Transverse colon (tissue), 4 donors: ENCODE measurements at regions not wholly inside any gene's neighbourhood (a gene's known extent, or its start where the extent isn't known, plus 50 kb on each side); places are given as distances from the start of the nearest gene placed in this dataset.
A peak's percentile ranks its signal among the peaks of the same experiment; 100 is the strongest.

ENCODE experiments used
- DNase-seq: peaks from one replicate; pipeline ENCODE4 v3.0.0-alpha.2; 2019
- H3K27ac ChIP-seq, 4 donors: fragments of 200-600 bp; sonication (generic); 2 replicates each; pipeline ENCODE4 v1.5.1; 2016 to 2018; ENCODE audit warnings: inconsistent platforms in 4 of 4
- H3K27me3 ChIP-seq: fragments of 200-600 bp; sonication (generic); 2 replicates; pipeline ENCODE4 v1.5.1; 2017; ENCODE audit warnings: inconsistent platforms
- H3K36me3 ChIP-seq, 4 donors: fragments of 200-600 bp; sonication (generic); 2 replicates each; pipeline ENCODE4 v1.5.1; 2017 to 2019; ENCODE audit warnings: inconsistent platforms in 4 of 4
- H3K4me1 ChIP-seq, 4 donors: fragments of 200-600 bp; sonication (generic); 2 replicates each; pipeline ENCODE4 v1.5.1; 2017 to 2020; ENCODE audit warnings: inconsistent platforms in 4 of 4
- H3K4me3 ChIP-seq, 4 donors: fragments of 200-600 bp; sonication (generic); 1 replicate in 1 of 4; 2 replicates in 3 of 4; pipeline versions ENCODE4 v1.5.1 to v1.6.1; 2017 to 2019; ENCODE audit warnings: inconsistent platforms in 4 of 4
- H3K9me3 ChIP-seq, 2 donors: fragments of 200-600 bp; sonication (generic); 2 replicates each; pipeline ENCODE4 v1.5.1; 2017 to 2019; ENCODE audit warnings: inconsistent platforms in 2 of 2
- EP300 ChIP-seq: sonication (generic); formaldehyde crosslinking; IDR thresholded peaks from one replicate; pipeline ENCODE4 v1.6.1; 2017; ENCODE audit warnings: antibody characterized with exemption, low read depth
- POLR2A ChIP-seq: fragments of 450-650 bp; IDR thresholded peaks from one replicate; pipeline ENCODE4 v1.6.1; 2016; ENCODE audit warnings: antibody characterized with exemption, mild to moderate bottlenecking, moderate library complexity
- POLR2AphosphoS5 ChIP-seq, 3 donors: sonication (generic); formaldehyde crosslinking; IDR thresholded peaks; one replicate each; pipeline ENCODE4 v1.6.1; 2016; ENCODE audit warnings: antibody characterized with exemption in 3 of 3
- WGBS, 2 donors: methylation state at CpG; one replicate each; pipeline ENCODE4 v1.1.5; 2018; ENCODE audit warnings: low coverage in 1 of 2; 5-methylcytosine and 5-hydroxymethylcytosine counted together
- in situ Hi-C, 4 donors: fragments of 200-750 bp; cut with MboI; loops; one replicate each; pipeline versions ENCODE4 v1.15.0 to v1.15.1; 2017; ENCODE audit warnings: low sequenced_read_pairs in 3 of 4, low pct_ligation_motif_present in 1 of 4, low pct_unique_long_range_greater_than_20kb in 1 of 4
- intact Hi-C: fragments of 100-400 bp; cut with DNase I; formaldehyde crosslinking; loops from one replicate; pipeline ENCODE4 v1.15.1; 2023; ENCODE audit warnings: low total_unique reads
- TF ChIP-seq, protein P1 (sequence below), 5 experiments: fragments of 200-600 bp in 3 of 5; fragments of 450-650 bp in 2 of 5; sonication (generic) in 3 of 5; IDR thresholded peaks; 1 replicate in 2 of 5; 2 replicates in 3 of 5; pipeline ENCODE4 v1.5.1; 2016 to 2017; ENCODE audit warnings: antibody characterized with exemption in 5 of 5, inconsistent platforms in 3 of 5, mild to moderate bottlenecking in 2 of 5, moderate library complexity in 1 of 5

DNA sequence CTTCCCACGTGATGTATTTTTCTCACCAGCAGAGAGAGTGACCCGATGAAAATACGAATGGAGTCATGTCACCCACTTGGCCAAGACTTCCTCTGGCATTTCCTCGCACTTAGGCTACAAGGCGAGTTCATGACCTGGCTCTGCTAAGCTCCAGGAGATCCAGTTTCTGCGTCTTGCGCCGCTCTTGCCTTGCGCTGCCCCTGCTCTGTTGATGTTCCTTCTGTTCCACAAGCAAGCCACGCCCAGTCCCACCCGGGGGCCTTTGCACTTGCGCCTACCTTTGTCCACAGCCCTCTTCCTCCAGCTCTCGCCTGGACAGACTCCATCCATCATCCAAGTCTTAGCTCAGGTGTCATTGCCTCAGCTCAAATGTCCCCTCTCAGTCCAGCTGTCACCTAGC is 116.3 kb upstream of the SHH start:
- DNase-seq, result no peak
- whole genome bisulfite sequencing, 2 donors, result 70 to 75% methylated on average over 12 of the region's 13 CpGs

DNA sequence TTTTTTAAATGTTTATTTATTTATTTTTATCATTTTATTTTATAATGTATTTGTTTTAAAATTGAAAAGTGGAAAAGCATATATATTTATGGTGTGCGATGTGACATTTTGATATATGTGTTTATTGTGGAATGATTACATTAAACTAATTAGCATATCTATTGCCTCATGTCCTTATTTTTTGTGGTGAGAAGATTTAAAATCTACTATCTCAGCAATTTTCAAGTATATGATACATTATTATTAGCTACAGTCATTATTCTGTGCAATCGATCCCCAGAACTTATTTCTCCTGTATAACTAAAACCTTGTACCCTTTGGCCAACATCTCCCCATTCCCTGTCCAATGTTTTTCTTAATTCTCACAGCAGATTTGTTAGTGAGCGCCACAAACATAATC is 115.6 kb upstream of the SHH start:
- TF ChIP-seq, protein P1, sequence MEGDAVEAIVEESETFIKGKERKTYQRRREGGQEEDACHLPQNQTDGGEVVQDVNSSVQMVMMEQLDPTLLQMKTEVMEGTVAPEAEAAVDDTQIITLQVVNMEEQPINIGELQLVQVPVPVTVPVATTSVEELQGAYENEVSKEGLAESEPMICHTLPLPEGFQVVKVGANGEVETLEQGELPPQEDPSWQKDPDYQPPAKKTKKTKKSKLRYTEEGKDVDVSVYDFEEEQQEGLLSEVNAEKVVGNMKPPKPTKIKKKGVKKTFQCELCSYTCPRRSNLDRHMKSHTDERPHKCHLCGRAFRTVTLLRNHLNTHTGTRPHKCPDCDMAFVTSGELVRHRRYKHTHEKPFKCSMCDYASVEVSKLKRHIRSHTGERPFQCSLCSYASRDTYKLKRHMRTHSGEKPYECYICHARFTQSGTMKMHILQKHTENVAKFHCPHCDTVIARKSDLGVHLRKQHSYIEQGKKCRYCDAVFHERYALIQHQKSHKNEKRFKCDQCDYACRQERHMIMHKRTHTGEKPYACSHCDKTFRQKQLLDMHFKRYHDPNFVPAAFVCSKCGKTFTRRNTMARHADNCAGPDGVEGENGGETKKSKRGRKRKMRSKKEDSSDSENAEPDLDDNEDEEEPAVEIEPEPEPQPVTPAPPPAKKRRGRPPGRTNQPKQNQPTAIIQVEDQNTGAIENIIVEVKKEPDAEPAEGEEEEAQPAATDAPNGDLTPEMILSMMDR (IDR thresholded peaks at IDR 0.05), result no peak
- TF ChIP-seq EP300 (no peak), POLR2AphosphoS5 (IDR thresholded peaks at IDR 0.05) (no peak), POLR2A (no peak)
- no peaks in the 10 kb centered on the region for H3K4me1 ChIP-seq
- H3K36me3 ChIP-seq, result no peaks in the 10 kb centered on the region
- peaks cover 6% of the 10 kb centered on the region for H3K27me3 ChIP-seq
- H3K4me3 ChIP-seq, result no peak overlapping the region
- 87 to 89% methylated on average over 3 of the region's 3 CpGs for WGBS, 2 donors
- in situ Hi-C loops (no loop called here), intact Hi-C loops (no loop called here)
- no peak overlapping the region for H3K27ac ChIP-seq
- no peak for DNase-seq
- no peaks in the 10 kb centered on the region for H3K9me3 ChIP-seq

More for the DNA sequence above, 116.3 kb upstream of the SHH start:
- Histone ChIP-seq H3K4me3 (no peak overlapping the region), H3K27me3 (peaks cover 6% of the 10 kb centered on the region), H3K4me1 (no peaks in the 10 kb centered on the region), H3K27ac (no peak overlapping the region), H3K36me3 (no peaks in the 10 kb centered on the region), H3K9me3 (no peaks in the 10 kb centered on the region)
- TF ChIP-seq POLR2A, result no peak
- TF ChIP-seq POLR2AphosphoS5 (IDR thresholded peaks at IDR 0.05), result no peak
- TF ChIP-seq EP300, result no peak
- TF ChIP-seq, protein P1 (IDR thresholded peaks at IDR 0.05), result no peak
- intact Hi-C loops (no loop called here), in situ Hi-C loops (no loop called here)

DNA sequence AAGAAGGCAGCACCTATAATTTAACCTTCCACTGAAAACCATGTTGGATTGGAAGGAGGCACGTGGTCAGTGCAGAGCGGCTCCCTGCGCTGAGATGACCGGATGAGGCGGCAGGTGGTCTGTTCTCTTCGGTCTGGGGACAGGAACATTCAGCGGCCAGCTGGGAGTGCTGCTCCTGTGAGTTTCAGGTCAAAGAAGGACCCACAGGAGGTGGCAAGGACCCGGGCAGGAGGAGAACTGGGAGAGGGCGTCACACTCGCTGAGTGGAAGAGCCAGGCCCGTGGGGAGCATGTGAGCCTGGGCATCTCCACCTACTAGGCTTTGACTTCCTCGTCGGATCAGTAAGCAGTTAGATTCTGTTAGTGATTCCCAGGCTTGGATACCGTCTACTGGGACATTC is 113.4 kb upstream of the SHH start:
- H3K36me3 ChIP-seq, result no peaks in the 10 kb centered on the region
- no peak for TF ChIP-seq POLR2AphosphoS5 (IDR thresholded peaks at IDR 0.05)
- TF ChIP-seq, protein P1 (IDR thresholded peaks at IDR 0.05), result no peak
- no peak for TF ChIP-seq EP300
- no peak for TF ChIP-seq POLR2A
- H3K9me3 ChIP-seq, result no peaks in the 10 kb centered on the region
- no peak overlapping the region for H3K27ac ChIP-seq
- H3K27me3 ChIP-seq, result peaks cover 6% of the 10 kb centered on the region
- no peak overlapping the region for H3K4me3 ChIP-seq
- no peak for DNase-seq
- in situ Hi-C loops (no loop called here), intact Hi-C loops (no loop called here)
- H3K4me1 ChIP-seq, result peaks cover 0 to 6% (median 2%) of the 10 kb centered on the region in 4 donors
- WGBS, 2 donors, result 85 to 95% methylated on average over 8 to 14 of the region's 14 CpGs

DNA sequence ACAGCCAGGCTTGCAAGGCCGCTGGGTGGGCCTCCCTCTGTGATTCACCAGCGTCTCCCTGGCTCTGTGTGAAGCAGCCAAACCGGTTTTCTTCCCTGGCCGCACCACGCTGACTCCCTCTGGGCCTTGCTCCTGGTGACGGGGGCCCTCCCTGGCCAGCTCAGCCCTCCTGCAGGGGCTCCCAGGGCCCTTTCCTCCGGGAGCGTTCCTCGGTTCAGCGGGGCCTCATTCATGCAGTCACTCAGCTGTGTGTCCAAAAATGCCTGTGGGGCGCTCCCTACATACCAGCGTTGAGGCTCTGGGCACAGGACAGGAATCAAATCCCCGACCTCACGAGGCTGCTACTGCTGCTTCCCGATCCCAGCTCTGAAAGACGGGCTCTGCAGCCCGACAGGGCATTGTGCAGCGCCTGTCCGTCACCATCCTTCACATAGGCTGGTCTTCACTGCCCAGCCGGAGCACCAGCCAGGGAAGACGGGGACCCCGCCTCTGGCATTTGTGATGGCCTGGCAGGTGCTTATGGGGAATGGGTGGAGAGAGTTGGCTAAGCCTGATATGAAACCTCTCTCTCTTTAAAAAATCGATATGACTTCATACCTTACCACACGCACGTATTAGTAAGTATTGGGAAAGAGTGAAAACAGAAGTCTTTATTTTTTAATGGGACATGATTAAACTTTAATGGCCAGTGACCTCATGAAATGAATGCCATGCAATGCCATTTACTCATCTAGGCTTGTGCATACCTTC is 110.0 kb upstream of the SHH start:
- H3K27ac ChIP-seq, result no peak overlapping the region
- in situ Hi-C loops (no loop called here), intact Hi-C loops (no loop called here)

More for the DNA sequence above, 110.0 kb upstream of the SHH start:
- H3K36me3 ChIP-seq, result no peaks in the 10 kb centered on the region
- no peak for TF ChIP-seq POLR2A
- TF ChIP-seq POLR2AphosphoS5 (IDR thresholded peaks at IDR 0.05), result no peak
- TF ChIP-seq EP300, result no peak
- TF ChIP-seq, protein P1 (IDR thresholded peaks at IDR 0.05), result no peak
- no peak overlapping the region for H3K4me3 ChIP-seq
- peak; percentile 78 for DNase-seq
- H3K27me3 ChIP-seq, result no peaks in the 10 kb centered on the region
- no peaks in the 10 kb centered on the region for H3K9me3 ChIP-seq
- 57 to 83% methylated on average over 1 to 22 of the region's 25 CpGs for WGBS, 2 donors
- H3K4me1 ChIP-seq, result peaks cover 0 to 12% (median 7%) of the 10 kb centered on the region in 4 donors
